ENCODE measurements at regions not wholly inside any gene's neighbourhood (a gene's known extent, or its start where the extent isn't known, plus 50 kb on each side); places are given as distances from the start of the nearest gene placed in this dataset.

- TF ChIP-seq, protein P1, sequence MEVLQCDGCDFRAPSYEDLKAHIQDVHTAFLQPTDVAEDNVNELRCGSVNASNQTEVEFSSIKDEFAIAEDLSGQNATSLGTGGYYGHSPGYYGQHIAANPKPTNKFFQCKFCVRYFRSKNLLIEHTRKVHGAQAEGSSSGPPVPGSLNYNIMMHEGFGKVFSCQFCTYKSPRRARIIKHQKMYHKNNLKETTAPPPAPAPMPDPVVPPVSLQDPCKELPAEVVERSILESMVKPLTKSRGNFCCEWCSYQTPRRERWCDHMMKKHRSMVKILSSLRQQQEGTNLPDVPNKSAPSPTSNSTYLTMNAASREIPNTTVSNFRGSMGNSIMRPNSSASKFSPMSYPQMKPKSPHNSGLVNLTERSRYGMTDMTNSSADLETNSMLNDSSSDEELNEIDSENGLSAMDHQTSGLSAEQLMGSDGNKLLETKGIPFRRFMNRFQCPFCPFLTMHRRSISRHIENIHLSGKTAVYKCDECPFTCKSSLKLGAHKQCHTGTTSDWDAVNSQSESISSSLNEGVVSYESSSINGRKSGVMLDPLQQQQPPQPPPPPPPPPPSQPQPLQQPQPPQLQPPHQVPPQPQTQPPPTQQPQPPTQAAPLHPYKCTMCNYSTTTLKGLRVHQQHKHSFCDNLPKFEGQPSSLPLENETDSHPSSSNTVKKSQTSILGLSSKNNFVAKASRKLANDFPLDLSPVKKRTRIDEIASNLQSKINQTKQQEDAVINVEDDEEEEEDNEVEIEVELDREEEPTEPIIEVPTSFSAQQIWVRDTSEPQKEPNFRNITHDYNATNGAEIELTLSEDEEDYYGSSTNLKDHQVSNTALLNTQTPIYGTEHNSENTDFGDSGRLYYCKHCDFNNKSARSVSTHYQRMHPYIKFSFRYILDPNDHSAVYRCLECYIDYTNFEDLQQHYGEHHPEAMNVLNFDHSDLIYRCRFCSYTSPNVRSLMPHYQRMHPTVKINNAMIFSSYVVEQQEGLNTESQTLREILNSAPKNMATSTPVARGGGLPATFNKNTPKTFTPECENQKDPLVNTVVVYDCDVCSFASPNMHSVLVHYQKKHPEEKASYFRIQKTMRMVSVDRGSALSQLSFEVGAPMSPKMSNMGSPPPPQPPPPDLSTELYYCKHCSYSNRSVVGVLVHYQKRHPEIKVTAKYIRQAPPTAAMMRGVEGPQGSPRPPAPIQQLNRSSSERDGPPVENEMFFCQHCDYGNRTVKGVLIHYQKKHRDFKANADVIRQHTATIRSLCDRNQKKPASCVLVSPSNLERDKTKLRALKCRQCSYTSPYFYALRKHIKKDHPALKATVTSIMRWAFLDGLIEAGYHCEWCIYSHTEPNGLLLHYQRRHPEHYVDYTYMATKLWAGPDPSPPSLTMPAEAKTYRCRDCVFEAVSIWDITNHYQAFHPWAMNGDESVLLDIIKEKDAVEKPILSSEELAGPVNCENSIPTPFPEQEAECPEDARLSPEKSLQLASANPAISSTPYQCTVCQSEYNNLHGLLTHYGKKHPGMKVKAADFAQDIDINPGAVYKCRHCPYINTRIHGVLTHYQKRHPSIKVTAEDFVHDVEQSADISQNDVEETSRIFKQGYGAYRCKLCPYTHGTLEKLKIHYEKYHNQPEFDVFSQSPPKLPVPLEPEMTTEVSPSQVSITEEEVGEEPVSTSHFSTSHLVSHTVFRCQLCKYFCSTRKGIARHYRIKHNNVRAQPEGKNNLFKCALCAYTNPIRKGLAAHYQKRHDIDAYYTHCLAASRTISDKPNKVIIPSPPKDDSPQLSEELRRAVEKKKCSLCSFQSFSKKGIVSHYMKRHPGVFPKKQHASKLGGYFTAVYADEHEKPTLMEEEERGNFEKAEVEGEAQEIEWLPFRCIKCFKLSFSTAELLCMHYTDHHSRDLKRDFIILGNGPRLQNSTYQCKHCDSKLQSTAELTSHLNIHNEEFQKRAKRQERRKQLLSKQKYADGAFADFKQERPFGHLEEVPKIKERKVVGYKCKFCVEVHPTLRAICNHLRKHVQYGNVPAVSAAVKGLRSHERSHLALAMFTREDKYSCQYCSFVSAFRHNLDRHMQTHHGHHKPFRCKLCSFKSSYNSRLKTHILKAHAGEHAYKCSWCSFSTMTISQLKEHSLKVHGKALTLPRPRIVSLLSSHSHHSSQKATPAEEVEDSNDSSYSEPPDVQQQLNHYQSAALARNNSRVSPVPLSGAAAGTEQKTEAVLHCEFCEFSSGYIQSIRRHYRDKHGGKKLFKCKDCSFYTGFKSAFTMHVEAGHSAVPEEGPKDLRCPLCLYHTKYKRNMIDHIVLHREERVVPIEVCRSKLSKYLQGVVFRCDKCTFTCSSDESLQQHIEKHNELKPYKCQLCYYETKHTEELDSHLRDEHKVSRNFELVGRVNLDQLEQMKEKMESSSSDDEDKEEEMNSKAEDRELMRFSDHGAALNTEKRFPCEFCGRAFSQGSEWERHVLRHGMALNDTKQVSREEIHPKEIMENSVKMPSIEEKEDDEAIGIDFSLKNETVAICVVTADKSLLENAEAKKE (CRISPR knock-in tag; IDR thresholded peaks at IDR 0.05): no peak
Observed at GRCh38 chr5:162230348-162230747, 162.8 kb downstream of the GABRG2 start (continued).

GRCh38 chr5:162231522-162231921 lies 163.9 kb downstream of the GABRG2 start:
- Histone ChIP-seq H3K9me2 (ENCODE audit: insufficient read depth) (peaks cover 2% of the 10 kb centered on the region; the same call in 1 of the 2 replicates), H3K4me3 (no peak overlapping the region), H3K27ac (ENCODE audit: low read depth) (no peak overlapping the region; the same call in 1 of the 2 replicates), H3K79me2 (replicated peaks; ENCODE audit: insufficient read depth) (no peaks in the 10 kb centered on the region), H3F3A (replicated peaks; ENCODE audit: low read depth) (no peaks in the 10 kb centered on the region), H3K4me2 (no peak overlapping the region), H3K36me3 (ENCODE audit: insufficient read depth) (peaks cover 14% of the 10 kb centered on the region; the same call in 1 of the 2 replicates), H3K27me3 (ENCODE audit: insufficient read depth) (no peaks in the 10 kb centered on the region), H4K20me1 (replicated peaks; ENCODE audit: insufficient read depth) (no peaks in the 10 kb centered on the region), H2AFZ (no peak overlapping the region), H3K4me1 (ENCODE audit: insufficient read depth) (no peaks in the 10 kb centered on the region; the same call in 1 of the 2 replicates)
- no peak for TF ChIP-seq ETS1 (IDR thresholded peaks at IDR 0.05)
- TF ChIP-seq JUNB (IDR thresholded peaks at IDR 0.05; ENCODE audit: unreplicated experiment): no peak
- TF ChIP-seq, protein P1 (CRISPR knock-in tag; IDR thresholded peaks at IDR 0.05): no peak
- TF ChIP-seq EZH2 (IDR thresholded peaks at IDR 0.05; ENCODE audit: low read depth, unreplicated experiment): no peak
- TF ChIP-seq EZH2phosphoT487 (IDR thresholded peaks at IDR 0.05; ENCODE audit: unreplicated experiment): no peak
- H3K4me3 Mint-ChIP-seq: no peak overlapping the region
- H3K27ac Mint-ChIP-seq: no peak overlapping the region
- H3K4me1 Mint-ChIP-seq: no peaks in the 10 kb centered on the region
- DNase-seq (ENCODE audit: low spot score) (no peak), ATAC-seq (no peak)
- H3K9me3 Mint-ChIP-seq: peaks cover 67% of the 10 kb centered on the region
- H3K27me3 Mint-ChIP-seq (ENCODE audit: insufficient read depth, low read depth, poor library complexity): peaks cover 1% of the 10 kb centered on the region
- peaks cover 53% of the 10 kb centered on the region for H3K36me3 Mint-ChIP-seq (ENCODE audit: low read depth)

All from GM23338 (cell line).